Erythroblast (primary cell): ENCODE measurements at regions not wholly inside any gene's neighbourhood (a gene's known extent, or its start where the extent isn't known, plus 50 kb on each side); places are given as distances from the start of the nearest gene placed in this dataset.

Experiments used
- GATA1 ChIP-seq: IDR thresholded peaks from 2 replicates; pipeline ENCODE4 v1.6.1; 2011; ENCODE audit warnings: low read depth, mild to moderate bottlenecking, control low read depth, low read length, moderate library complexity
- POLR2A ChIP-seq: IDR thresholded peaks from 2 replicates; pipeline ENCODE4 v1.6.1; 2011; ENCODE audit warnings: mild to moderate bottlenecking, low read length

DNA sequence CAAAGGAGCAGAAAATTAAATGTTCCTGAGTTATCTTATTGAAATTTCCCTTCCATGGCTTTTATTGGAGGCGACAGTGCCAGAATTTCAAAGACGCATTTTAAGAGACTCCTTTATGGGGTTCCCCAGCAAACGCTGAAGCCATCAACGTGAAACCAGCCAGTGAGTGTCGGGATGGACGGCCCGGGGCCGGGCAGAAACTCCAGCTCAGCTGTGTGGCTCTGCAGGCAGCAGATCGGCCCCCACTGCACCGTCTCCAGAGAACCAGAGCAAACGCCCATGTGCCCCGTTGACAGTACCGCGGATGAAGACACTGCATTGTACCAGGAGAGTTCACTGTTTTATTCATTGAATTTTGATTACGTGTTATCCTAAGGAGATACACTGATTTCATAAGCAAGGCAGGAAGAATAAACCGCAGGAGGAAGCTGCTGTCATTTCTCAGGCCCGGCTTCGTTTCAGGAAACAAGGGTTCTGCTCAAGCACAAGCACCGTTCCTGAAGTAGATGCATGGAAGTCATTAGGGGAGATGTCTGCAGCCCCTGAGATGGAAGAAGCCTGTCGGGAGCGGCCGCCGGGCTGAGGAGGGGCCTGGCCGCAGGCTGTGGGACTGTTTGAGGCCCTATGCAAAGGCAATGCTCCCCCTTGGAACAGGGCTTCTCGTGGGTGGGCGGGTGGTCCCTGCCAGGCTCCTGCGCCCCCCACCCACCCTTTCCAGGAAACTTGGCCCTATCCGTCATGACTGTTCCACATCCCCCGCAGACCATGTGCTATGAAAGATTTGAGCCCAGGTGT is 639.7 kb downstream of the TBC1D22A start:
- no peak for TF ChIP-seq POLR2A
- TF ChIP-seq GATA1: no peak
